Brain microvascular endothelial cell (primary cell): ENCODE measurements at regions not wholly inside any gene's neighbourhood (a gene's known extent, or its start where the extent isn't known, plus 50 kb on each side); places are given as distances from the start of the nearest gene placed in this dataset.

Experiments
- DNase-seq: peaks from one replicate; pipeline ENCODE4 v3.0.0-alpha.2; 2020
- H3K27ac ChIP-seq: fragments of 250-450 bp; sonication (Bioruptor Pico); 2 replicates; pipeline ENCODE4 v1.5.1; 2020; ENCODE audit warnings: mild to moderate bottlenecking, moderate library complexity
- H3K27me3 ChIP-seq: fragments of 250-450 bp; sonication (Bioruptor Pico); replicated peaks from 2 replicates; pipeline ENCODE4 v1.5.1; 2020; ENCODE audit warnings: mild to moderate bottlenecking
- H3K36me3 ChIP-seq: fragments of 250-450 bp; sonication (Bioruptor Pico); replicated peaks from 2 replicates; pipeline ENCODE4 v1.5.1; 2020; ENCODE audit warnings: mild to moderate bottlenecking
- H3K4me3 ChIP-seq: 2 replicates; pipeline ENCODE4 v1.5.1; 2011; ENCODE audit warnings: low read depth, mild to moderate bottlenecking, control low read depth, low read length, moderate library complexity
- in situ Hi-C: cut with HindIII; loops from 2 replicates; pipeline ENCODE4 v1.10.0; 2017; ENCODE audit warnings: low sequenced_read_pairs, low pct_ligation_motif_present
- TF ChIP-seq, protein P1 (sequence below): IDR thresholded peaks from 2 replicates; pipeline ENCODE4 v1.5.1; 2011; ENCODE audit warnings: low read depth, mild to moderate bottlenecking, moderate library complexity, low read length, control low read depth, inconsistent platforms; ENCODE audit errors: missing control alignments

DNA sequence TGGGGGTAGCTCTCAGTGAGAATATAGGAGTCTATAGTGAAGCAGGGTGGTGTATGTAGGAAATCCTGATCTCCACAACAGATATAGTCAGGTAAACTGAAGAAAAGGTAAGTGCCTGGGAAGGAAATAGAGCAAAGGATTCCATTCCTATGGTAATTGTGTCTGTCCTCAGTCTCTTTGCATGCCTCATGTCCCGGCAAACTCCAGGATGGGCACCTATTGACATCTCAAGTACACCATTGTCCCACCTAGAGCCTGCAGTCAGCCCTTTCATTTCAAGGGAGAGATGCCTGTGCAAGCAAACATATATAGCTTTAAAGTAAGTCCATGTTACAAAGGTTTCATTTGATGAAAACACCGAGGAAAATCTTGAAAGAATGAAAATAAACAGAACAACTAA is 257.7 kb upstream of the AZI2 start:
- no peak for DNase-seq
- H3K27ac ChIP-seq, result no peak overlapping the region
- TF ChIP-seq, protein P1, sequence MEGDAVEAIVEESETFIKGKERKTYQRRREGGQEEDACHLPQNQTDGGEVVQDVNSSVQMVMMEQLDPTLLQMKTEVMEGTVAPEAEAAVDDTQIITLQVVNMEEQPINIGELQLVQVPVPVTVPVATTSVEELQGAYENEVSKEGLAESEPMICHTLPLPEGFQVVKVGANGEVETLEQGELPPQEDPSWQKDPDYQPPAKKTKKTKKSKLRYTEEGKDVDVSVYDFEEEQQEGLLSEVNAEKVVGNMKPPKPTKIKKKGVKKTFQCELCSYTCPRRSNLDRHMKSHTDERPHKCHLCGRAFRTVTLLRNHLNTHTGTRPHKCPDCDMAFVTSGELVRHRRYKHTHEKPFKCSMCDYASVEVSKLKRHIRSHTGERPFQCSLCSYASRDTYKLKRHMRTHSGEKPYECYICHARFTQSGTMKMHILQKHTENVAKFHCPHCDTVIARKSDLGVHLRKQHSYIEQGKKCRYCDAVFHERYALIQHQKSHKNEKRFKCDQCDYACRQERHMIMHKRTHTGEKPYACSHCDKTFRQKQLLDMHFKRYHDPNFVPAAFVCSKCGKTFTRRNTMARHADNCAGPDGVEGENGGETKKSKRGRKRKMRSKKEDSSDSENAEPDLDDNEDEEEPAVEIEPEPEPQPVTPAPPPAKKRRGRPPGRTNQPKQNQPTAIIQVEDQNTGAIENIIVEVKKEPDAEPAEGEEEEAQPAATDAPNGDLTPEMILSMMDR, result no peak
- no peaks in the 10 kb centered on the region for H3K27me3 ChIP-seq
- no peak overlapping the region for H3K4me3 ChIP-seq
- H3K36me3 ChIP-seq, result no peaks in the 10 kb centered on the region
- in situ Hi-C loops, result no loop called here

DNA sequence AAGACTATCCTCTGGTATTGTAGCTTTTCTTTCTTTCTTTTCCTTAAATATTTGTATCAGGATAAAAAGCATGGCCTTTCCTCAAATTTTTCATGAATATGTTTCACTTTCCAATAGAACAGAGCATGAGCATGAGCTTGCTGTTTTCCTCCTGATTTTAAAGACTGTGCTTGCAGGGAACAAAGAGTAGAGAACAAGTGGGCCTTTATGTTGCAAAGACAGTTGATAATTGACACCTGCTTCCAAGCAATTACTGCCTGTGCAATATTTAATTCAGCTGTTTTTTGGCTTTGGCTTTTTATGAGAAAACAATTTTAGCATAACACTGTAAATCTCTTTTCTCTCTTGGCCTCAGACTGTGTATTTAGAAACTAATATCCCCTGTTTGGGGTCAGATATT is 263.6 kb upstream of the AZI2 start:
- no peaks in the 10 kb centered on the region for H3K36me3 ChIP-seq
- TF ChIP-seq, protein P1, result no peak
- H3K27ac ChIP-seq, result no peak overlapping the region
- H3K4me3 ChIP-seq, result no peak overlapping the region
- DNase-seq, result no peak
- in situ Hi-C loops, result no loop called here
- no peaks in the 10 kb centered on the region for H3K27me3 ChIP-seq

DNA sequence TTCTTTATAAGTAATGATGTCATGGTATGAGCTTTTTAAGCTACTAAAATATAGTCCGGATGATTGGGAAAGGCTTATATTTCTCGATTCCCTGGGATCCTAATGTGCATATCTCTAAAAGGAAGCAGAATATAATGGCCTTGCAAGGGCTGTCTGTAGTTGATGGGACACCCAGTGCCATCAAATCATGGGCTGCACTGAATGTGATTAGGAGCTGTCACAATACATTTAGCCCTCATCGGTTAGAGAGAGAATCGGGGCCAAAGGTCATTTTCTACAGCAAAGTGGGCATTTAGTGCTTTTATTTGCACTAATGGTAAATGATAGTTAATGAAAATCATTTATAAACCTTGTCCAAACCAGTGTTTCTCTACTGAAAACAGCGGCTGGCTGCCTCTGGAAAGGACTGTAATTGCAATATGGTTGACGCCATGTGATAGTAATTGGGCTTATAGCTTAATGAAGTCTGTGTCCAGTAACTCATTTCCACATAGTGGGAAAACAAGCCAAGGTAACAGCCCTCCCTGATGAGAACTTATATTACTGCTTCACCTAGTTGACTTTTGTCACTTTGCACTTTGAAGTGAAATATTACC is 265.0 kb upstream of the AZI2 start:
- no peaks in the 10 kb centered on the region for H3K36me3 ChIP-seq
- no peaks in the 10 kb centered on the region for H3K27me3 ChIP-seq
- TF ChIP-seq, protein P1, result no peak
- no peak overlapping the region for H3K27ac ChIP-seq
- no peak overlapping the region for H3K4me3 ChIP-seq
- in situ Hi-C loops, result no loop called here
- no peak for DNase-seq

DNA sequence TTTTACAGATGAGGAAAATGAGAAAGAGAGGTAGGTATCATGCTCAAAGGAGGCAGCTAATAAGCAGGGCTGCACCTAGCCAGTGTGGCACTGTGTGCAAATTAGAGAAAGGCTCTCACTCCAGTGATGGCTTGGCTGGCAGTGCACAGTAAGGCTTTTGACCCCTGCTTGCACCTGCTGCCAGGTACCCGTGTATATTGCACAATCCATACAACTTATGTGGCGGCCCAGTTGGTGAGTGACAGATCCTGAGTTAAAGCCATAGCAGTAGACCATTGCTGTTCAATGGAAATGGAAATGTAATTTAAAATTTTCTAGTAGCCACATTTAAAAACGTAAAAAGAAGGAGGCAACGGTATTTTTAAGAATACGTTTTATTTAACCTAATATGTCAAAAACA is 266.4 kb upstream of the AZI2 start:
- no peak overlapping the region for H3K4me3 ChIP-seq
- DNase-seq, result no peak
- TF ChIP-seq, protein P1, result no peak
- no peak overlapping the region for H3K27ac ChIP-seq
- H3K36me3 ChIP-seq, result no peaks in the 10 kb centered on the region
- no peaks in the 10 kb centered on the region for H3K27me3 ChIP-seq
- in situ Hi-C loops, result no loop called here

DNA sequence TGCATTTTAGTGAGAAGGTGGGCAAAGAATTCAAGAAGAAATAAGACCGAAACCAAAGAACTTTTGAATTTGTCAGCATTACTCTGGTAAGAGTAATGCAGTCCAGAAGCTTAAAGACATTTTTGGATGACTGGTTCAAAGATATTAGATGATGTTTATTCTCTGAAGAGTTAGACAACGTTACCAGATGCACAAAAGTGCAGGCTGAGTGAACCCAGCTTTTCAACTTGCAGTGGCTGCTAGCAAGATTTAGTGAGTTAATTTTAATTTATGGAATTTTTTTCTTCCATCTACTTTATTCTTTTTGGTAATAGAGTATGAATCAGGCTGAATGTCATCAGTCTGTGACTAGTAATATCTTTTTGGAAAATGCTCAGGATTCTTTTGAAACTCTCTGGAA is 267.3 kb upstream of the AZI2 start:
- Histone ChIP-seq H3K27ac (no peak overlapping the region), H3K27me3 (no peaks in the 10 kb centered on the region), H3K4me3 (no peak overlapping the region), H3K36me3 (no peaks in the 10 kb centered on the region)
- in situ Hi-C loops, result no loop called here
- TF ChIP-seq, protein P1, result no peak
- no peak for DNase-seq

DNA sequence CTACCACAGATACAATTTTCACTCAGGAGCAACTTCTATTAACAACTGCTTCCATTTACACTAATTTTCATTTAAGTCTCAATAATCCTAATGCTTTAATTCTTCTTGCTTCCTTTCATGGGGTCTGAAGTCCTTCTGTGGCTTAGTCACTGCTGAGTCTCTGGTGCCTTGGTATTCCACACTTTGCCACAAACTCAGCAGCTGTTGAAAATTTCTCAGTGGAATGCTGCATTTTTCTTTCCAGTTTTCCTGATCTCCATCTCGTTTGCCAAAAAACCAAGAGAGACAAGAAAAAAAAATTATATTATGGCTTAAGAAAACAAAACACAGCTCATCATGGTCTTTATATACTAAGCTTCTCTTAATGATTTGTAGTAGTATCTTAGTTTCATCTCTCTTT is 269.2 kb upstream of the AZI2 start:
- in situ Hi-C loops, result no loop called here
- DNase-seq, result no peak
- Histone ChIP-seq H3K27me3 (no peaks in the 10 kb centered on the region), H3K27ac (no peak overlapping the region), H3K36me3 (no peaks in the 10 kb centered on the region), H3K4me3 (no peak overlapping the region)
- TF ChIP-seq, protein P1, result no peak
